HepG2 (cell line): ENCODE measurements at regions not wholly inside any gene's neighbourhood (a gene's known extent, or its start where the extent isn't known, plus 50 kb on each side); places are given as distances from the start of the nearest gene placed in this dataset.
A peak's percentile ranks its signal among the peaks of the same experiment; 100 is the strongest.

Source experiments
- ATF5 ChIP-seq: sonication (generic); formaldehyde crosslinking; IDR thresholded peaks from 2 replicates; pipeline ENCODE4 v1.4.0; 2020; ENCODE audit warnings: mild to moderate bottlenecking, low read depth, missing genetic modification reagents
- FOXP4 ChIP-seq: sonication (generic); formaldehyde crosslinking; IDR thresholded peaks from 2 replicates; pipeline ENCODE4 v1.4.0; 2020; ENCODE audit warnings: missing genetic modification reagents
- IKZF5 ChIP-seq: IDR thresholded peaks from 2 replicates; pipeline ENCODE4 v1.6.1; 2018; ENCODE audit warnings: missing genetic modification reagents, mild to moderate bottlenecking, missing compliant biosample characterization
- KDM6A ChIP-seq: IDR thresholded peaks from 2 replicates; pipeline ENCODE4 v1.6.1; 2016; ENCODE audit warnings: low read depth
- MED1 ChIP-seq: sonication (generic); formaldehyde crosslinking; IDR thresholded peaks from 2 replicates; pipeline ENCODE4 v1.4.0; 2020; ENCODE audit warnings: missing genetic modification reagents
- RNF219 ChIP-seq: sonication (generic); formaldehyde crosslinking; IDR thresholded peaks from 2 replicates; pipeline ENCODE4 v1.5.0; 2020; ENCODE audit warnings: mild to moderate bottlenecking, missing genetic modification reagents
- SP1 ChIP-seq, 2 experiments: fragments of 450-650 bp in 1 of 2; sonication (generic) in 1 of 2; formaldehyde crosslinking in 1 of 2; IDR thresholded peaks; 2 replicates each; pipeline versions ENCODE4 v1.4.0 to v1.6.1; 2016 to 2020; ENCODE audit warnings: missing genetic modification reagents in 1 of 2
- THYN1 ChIP-seq: sonication (generic); formaldehyde crosslinking; IDR thresholded peaks from 2 replicates; pipeline ENCODE4 v1.8.1; 2023; ENCODE audit warnings: low read depth, mild to moderate bottlenecking, moderate library complexity, missing genetic modification reagents, borderline replicate concordance
- ZBTB39 ChIP-seq: sonication (generic); formaldehyde crosslinking; IDR thresholded peaks from 2 replicates; pipeline ENCODE4 v1.5.0; 2020; ENCODE audit warnings: missing genetic modification reagents
- ZNF124 ChIP-seq: sonication (generic); formaldehyde crosslinking; IDR thresholded peaks from 2 replicates; pipeline ENCODE4 v1.4.0; 2020; ENCODE audit warnings: missing genetic modification reagents
- ZNF230 ChIP-seq: sonication (generic); formaldehyde crosslinking; IDR thresholded peaks from 2 replicates; pipeline ENCODE4 v1.4.0; 2020; ENCODE audit warnings: mild to moderate bottlenecking, missing genetic modification reagents
- ZNF253 ChIP-seq: sonication (generic); formaldehyde crosslinking; IDR thresholded peaks from 2 replicates; pipeline ENCODE4 v1.8.0; 2022; ENCODE audit warnings: mild to moderate bottlenecking, missing genetic modification reagents, borderline replicate concordance
- ZNF350 ChIP-seq: sonication (generic); formaldehyde crosslinking; IDR thresholded peaks from 2 replicates; pipeline ENCODE4 v1.4.0; 2020; ENCODE audit warnings: mild to moderate bottlenecking, low read depth, missing genetic modification reagents, borderline replicate concordance
- ZNF362 ChIP-seq: sonication (generic); formaldehyde crosslinking; IDR thresholded peaks from 2 replicates; pipeline ENCODE4 v1.4.0; 2020; ENCODE audit warnings: missing genetic modification reagents, mild to moderate bottlenecking, borderline replicate concordance
- ZNF740 ChIP-seq: sonication (generic); formaldehyde crosslinking; IDR thresholded peaks from 2 replicates; pipeline ENCODE4 v1.4.0; 2020; ENCODE audit warnings: missing genetic modification reagents
- ZNF776 ChIP-seq: sonication (generic); formaldehyde crosslinking; IDR thresholded peaks from 2 replicates; pipeline ENCODE4 v1.4.0; 2020; ENCODE audit warnings: mild to moderate bottlenecking, missing genetic modification reagents
- ZNF83 ChIP-seq: sonication (generic); formaldehyde crosslinking; IDR thresholded peaks from 2 replicates; pipeline ENCODE4 v1.4.0; 2020; ENCODE audit warnings: missing genetic modification reagents, mild to moderate bottlenecking, borderline replicate concordance

- peak; percentile 90 for TF ChIP-seq MED1 (CRISPR knock-in tag)
- no peak for TF ChIP-seq THYN1 (CRISPR knock-in tag)
- TF ChIP-seq ZNF230 (CRISPR knock-in tag) = no peak
- TF ChIP-seq ZNF776 = no peak
- TF ChIP-seq KDM6A (CRISPR knock-in tag) = peak; percentile 64; the same call in 1 of the 2 replicates
- no peak for TF ChIP-seq ZNF253 (CRISPR knock-in tag)
- no peak for TF ChIP-seq ZNF83 (CRISPR knock-in tag)
- no peak for TF ChIP-seq ZNF350
- no peak for TF ChIP-seq ZNF124 (CRISPR knock-in tag)
- TF ChIP-seq ATF5 (CRISPR knock-in tag) = no peak
- TF ChIP-seq ZNF362 = peak; percentile 25; the same call in 1 of the 2 replicates
- TF ChIP-seq SP1 (IDR thresholded peaks at IDR 0.05) = no peak
- TF ChIP-seq SP1 (CRISPR knock-in tag; IDR thresholded peaks at IDR 0.05) = no peak
- no peak for TF ChIP-seq ZNF740
- no peak for TF ChIP-seq IKZF5 (CRISPR knock-in tag)
- TF ChIP-seq ZBTB39 (CRISPR knock-in tag) = no peak
- no peak for TF ChIP-seq RNF219 (CRISPR knock-in tag)
- peak; percentile 95 for TF ChIP-seq FOXP4 (CRISPR knock-in tag)
These were observed 279.6 kb downstream of the HS3ST3A1 start (continued) for GRCh38 chr17:13321951-13322701.
